ENCODE measurements at regions not wholly inside any gene's neighbourhood (a gene's known extent, or its start where the extent isn't known, plus 50 kb on each side); places are given as distances from the start of the nearest gene placed in this dataset.

- DNase-seq (ENCODE audit: low spot score in 2 of 2) (peak in 1 of 2 donors; percentile 30), FAIRE-seq (no peak)
Observed at GRCh38 chr12:126191031-126191891, 1126.0 kb downstream of the AACS start.

GRCh38 chr12:126191949-126192348, 1126.7 kb downstream of the AACS start:
- DNase-seq (ENCODE audit: low spot score in 2 of 2) = no peak

GRCh38 chr12:126193190-126193589, 1128.0 kb downstream of the AACS start:
- DNase-seq (ENCODE audit: low spot score in 2 of 2) (no peak), FAIRE-seq (no peak)

More at GRCh38 chr12:126191949-126192348, 1126.7 kb downstream of the AACS start:
- no peak for FAIRE-seq

GRCh38 chr12:126196263-126196662, 1131.0 kb downstream of the AACS start:
- FAIRE-seq (no peak), DNase-seq (ENCODE audit: low spot score in 2 of 2) (no peak)

- FAIRE-seq = no peak
- no peak for DNase-seq (ENCODE audit: low spot score in 2 of 2)
Observed at GRCh38 chr12:126198516-126198915, 1133.3 kb downstream of the AACS start.

- FAIRE-seq = no peak
- no peak for DNase-seq (ENCODE audit: low spot score in 2 of 2)
Observed at GRCh38 chr12:126198966-126199692, 1133.9 kb downstream of the AACS start.

- DNase-seq (ENCODE audit: low spot score in 2 of 2) (no peak), FAIRE-seq (no peak)
Observed at GRCh38 chr12:126201981-126202537, 1136.8 kb downstream of the AACS start.

GRCh38 chr12:126204326-126204725, 1139.1 kb downstream of the AACS start:
- FAIRE-seq (no peak), DNase-seq (ENCODE audit: low spot score in 2 of 2) (no peak)

GRCh38 chr12:126210026-126210425, 1144.8 kb downstream of the AACS start:
- FAIRE-seq = no peak
- DNase-seq (ENCODE audit: low spot score in 2 of 2) = no peak

- FAIRE-seq (no peak), DNase-seq (ENCODE audit: low spot score in 2 of 2) (no peak)
Observed at GRCh38 chr12:126210448-126210847, 1145.2 kb downstream of the AACS start.

- no peak for DNase-seq (ENCODE audit: low spot score in 2 of 2)
- FAIRE-seq = no peak
Observed at GRCh38 chr12:126212824-126213223, 1147.6 kb downstream of the AACS start.

- FAIRE-seq (no peak), DNase-seq (ENCODE audit: low spot score in 2 of 2) (no peak)
Observed at GRCh38 chr12:126218697-126219096, 1153.5 kb downstream of the AACS start.

GRCh38 chr12:126219139-126219538, 1153.9 kb downstream of the AACS start:
- no peak for DNase-seq (ENCODE audit: low spot score in 2 of 2)
- no peak for FAIRE-seq

GRCh38 chr12:126219654-126220279, 1154.5 kb downstream of the AACS start:
- no peak for DNase-seq (ENCODE audit: low spot score in 2 of 2)

GRCh38 chr12:126224032-126224431, 1158.8 kb downstream of the AACS start:
- DNase-seq (ENCODE audit: low spot score in 2 of 2) (no peak), FAIRE-seq (no peak)

More at GRCh38 chr12:126219654-126220279, 1154.5 kb downstream of the AACS start:
- FAIRE-seq = no peak

- DNase-seq (ENCODE audit: low spot score in 2 of 2) (no peak), FAIRE-seq (no peak)
Observed at GRCh38 chr12:126228936-126229335, 1163.7 kb downstream of the AACS start.

GRCh38 chr12:126232711-126233110, 1167.5 kb downstream of the AACS start:
- FAIRE-seq (no peak), DNase-seq (ENCODE audit: low spot score in 2 of 2) (no peak)

GRCh38 chr12:126233625-126234024, 1168.4 kb downstream of the AACS start:
- FAIRE-seq = no peak
- no peak for DNase-seq (ENCODE audit: low spot score in 2 of 2)

GRCh38 chr12:126243814-126244440, 1178.7 kb downstream of the AACS start:
- FAIRE-seq = no peak
- no peak for DNase-seq (ENCODE audit: low spot score in 2 of 2)

GRCh38 chr12:126247936-126248335, 1182.7 kb downstream of the AACS start:
- FAIRE-seq (no peak), DNase-seq (ENCODE audit: low spot score in 2 of 2) (no peak)

Measured in frontal cortex (tissue), 3 donors.